ENCODE measurements at regions not wholly inside any gene's neighbourhood (a gene's known extent, or its start where the extent isn't known, plus 50 kb on each side); places are given as distances from the start of the nearest gene placed in this dataset.

- no peak for TF ChIP-seq POLR2A (IDR thresholded peaks at IDR 0.05)
- no peak for TF ChIP-seq CTCF (IDR thresholded peaks at IDR 0.05)
Measured at GRCh38 chr3:124057420-124057819, 65.5 kb upstream of the ROPN1 start.
